ENCODE measurements at regions not wholly inside any gene's neighbourhood (a gene's known extent, or its start where the extent isn't known, plus 50 kb on each side); places are given as distances from the start of the nearest gene placed in this dataset.

- TF ChIP-seq CTCF (conservative IDR thresholded peaks at IDR 0.05) (no peak), ZFX (IDR thresholded peaks at IDR 0.05) (no peak)
Observed at GRCh38 chr1:201742955-201743805, 85.8 kb upstream of the IPO9 start.

Measured in C4-2B (cell line).